Osteoblast (primary cell): ENCODE measurements at regions not wholly inside any gene's neighbourhood (a gene's known extent, or its start where the extent isn't known, plus 50 kb on each side); places are given as distances from the start of the nearest gene placed in this dataset.
A peak's percentile ranks its signal among the peaks of the same experiment; 100 is the strongest.
"Not testable (repeated sequence)": the region's sequence is repeated elsewhere in the genome, so short reads cannot be mapped to it uniquely, and the experiment has no call there.

Experiments used
- DNase-seq: peaks from one replicate; pipeline ENCODE4 v3.0.0; 2011; ENCODE audit warnings: low spot score, mixed read lengths; ENCODE audit not compliant: insufficient read length; ENCODE audit errors: missing footprints
- H2AFZ ChIP-seq: 2 replicates; pipeline ENCODE4 v1.6.0; 2011; ENCODE audit warnings: mild to moderate bottlenecking, low read length
- H3K27ac ChIP-seq: 2 replicates; pipeline ENCODE4 v1.5.1; 2011; ENCODE audit warnings: mild to moderate bottlenecking, low read depth, low read length, moderate library complexity
- H3K27me3 ChIP-seq: 2 replicates; pipeline ENCODE4 v1.6.0; 2012; ENCODE audit warnings: mild to moderate bottlenecking, control low read depth, inconsistent platforms, low read length, moderate library complexity; ENCODE audit not compliant: insufficient read depth
- H3K36me3 ChIP-seq: 2 replicates; pipeline ENCODE4 v1.5.1; 2011; ENCODE audit warnings: mild to moderate bottlenecking, low read length, control low read depth, moderate library complexity; ENCODE audit not compliant: insufficient read depth
- H3K4me1 ChIP-seq: 2 replicates; pipeline ENCODE4 v1.5.1; 2011; ENCODE audit warnings: mild to moderate bottlenecking, low read length, control low read depth, moderate library complexity; ENCODE audit not compliant: insufficient read depth
- H3K4me2 ChIP-seq: 2 replicates; pipeline ENCODE4 v1.6.0; 2011; ENCODE audit warnings: mild to moderate bottlenecking, low read length; ENCODE audit not compliant: insufficient read depth
- H3K4me3 ChIP-seq: fragments of 200-600 bp; sonication (generic); 3 replicates; pipeline ENCODE4 v1.5.1; 2012; ENCODE audit warnings: mild to moderate bottlenecking, low read length, inconsistent platforms; ENCODE audit not compliant: insufficient read depth
- H3K79me2 ChIP-seq: 2 replicates; pipeline ENCODE4 v1.6.0; 2012; ENCODE audit warnings: mild to moderate bottlenecking, low read length, control low read depth, inconsistent platforms; ENCODE audit not compliant: insufficient read depth
- H3K9me3 ChIP-seq: 2 replicates; pipeline ENCODE4 v1.5.1; 2011; ENCODE audit warnings: low read depth, low read length, control low read depth
- H4K20me1 ChIP-seq: 2 replicates; pipeline ENCODE4 v1.6.0; 2012; ENCODE audit warnings: mild to moderate bottlenecking, low read length, control low read depth; ENCODE audit not compliant: insufficient read depth
- CTCF ChIP-seq: IDR thresholded peaks from 2 replicates; pipeline ENCODE4 v1.5.1; 2011; ENCODE audit warnings: mild to moderate bottlenecking, low read depth, low read length, moderate library complexity; ENCODE audit errors: extremely low read depth

GRCh38 chr5:148739023-148739422 lies 84.7 kb upstream of the HTR4 start:
- Histone ChIP-seq H3K27me3 (peaks cover 3% of the 10 kb centered on the region), H3K4me1 (peaks cover 23% of the 10 kb centered on the region), H3K4me2 (no peak overlapping the region), H3K36me3 (no peaks in the 10 kb centered on the region), H3K79me2 (no peaks in the 10 kb centered on the region), H3K9me3 (no peaks in the 10 kb centered on the region), H2AFZ (no peak overlapping the region), H4K20me1 (no peaks in the 10 kb centered on the region), H3K27ac (no peak overlapping the region), H3K4me3 (no peak overlapping the region)
- TF ChIP-seq CTCF, result no peak
- DNase-seq, result no peak

DNA sequence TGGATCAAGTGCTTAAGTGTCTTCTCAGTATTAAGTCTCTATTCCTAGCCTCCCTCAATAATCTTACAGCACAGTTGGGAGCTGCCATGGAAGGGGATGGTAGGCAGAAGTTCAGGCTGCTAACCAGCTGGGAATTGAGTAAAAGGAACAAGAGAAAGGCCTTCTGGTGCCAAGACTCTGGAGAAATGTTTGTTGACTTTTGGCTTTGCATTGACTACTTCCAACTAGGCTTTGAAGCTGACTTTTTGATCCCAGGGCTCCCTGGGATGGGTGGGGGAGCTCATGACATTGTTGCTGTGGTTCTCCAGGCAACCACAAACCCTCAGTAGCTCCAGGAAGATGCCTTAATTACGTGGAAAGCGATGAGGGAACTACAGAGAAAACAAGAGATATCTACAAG lies 85.2 kb upstream of the HTR4 start:
- H3K4me1 ChIP-seq, result peaks cover 23% of the 10 kb centered on the region
- no peaks in the 10 kb centered on the region for H3K79me2 ChIP-seq
- H3K36me3 ChIP-seq, result no peaks in the 10 kb centered on the region
- H3K27ac ChIP-seq, result peak overlapping the region; percentile 2
- peaks cover 3% of the 10 kb centered on the region for H3K27me3 ChIP-seq
- no peaks in the 10 kb centered on the region for H3K9me3 ChIP-seq
- no peak overlapping the region for H2AFZ ChIP-seq
- no peaks in the 10 kb centered on the region for H4K20me1 ChIP-seq
- no peak overlapping the region for H3K4me3 ChIP-seq
- TF ChIP-seq CTCF, result no peak
- DNase-seq, result peak; percentile 80
- peak overlapping the region; percentile 11 for H3K4me2 ChIP-seq

DNA sequence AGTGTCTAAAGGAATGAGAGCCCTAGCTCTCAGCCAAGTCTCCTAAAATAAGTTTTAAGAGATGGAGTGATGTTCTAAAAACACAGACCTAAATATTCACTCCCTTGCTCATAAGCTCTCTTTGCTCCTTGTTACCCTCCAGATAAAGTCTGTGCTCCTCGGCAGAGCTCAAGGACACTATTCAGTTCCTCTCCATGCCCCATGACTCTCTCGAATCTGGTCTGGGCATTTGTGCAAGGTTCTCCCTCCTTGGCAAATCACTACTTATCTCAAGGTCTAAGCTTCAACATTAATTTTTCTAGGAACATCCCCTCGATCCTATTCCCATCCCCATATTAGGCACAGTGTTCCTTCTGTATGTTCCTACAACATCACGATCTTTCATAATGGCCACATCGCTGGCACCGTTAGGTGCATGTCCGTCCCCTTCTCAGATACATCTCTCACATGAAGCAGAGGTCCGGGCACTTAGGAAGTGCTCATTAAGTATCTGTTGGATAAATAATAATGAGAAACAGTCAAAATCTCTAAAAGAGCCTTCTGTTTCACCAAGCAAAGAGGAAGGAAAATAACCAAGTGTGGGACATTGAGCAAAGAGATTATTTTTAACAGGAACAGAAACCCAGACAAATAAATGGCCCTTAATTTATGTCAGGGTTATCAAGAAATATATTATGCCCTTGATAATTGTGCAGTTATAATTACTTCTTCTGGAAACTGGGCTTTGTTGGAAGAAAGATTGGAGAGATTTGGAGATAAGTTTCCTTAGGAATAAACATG lies 85.9 kb upstream of the HTR4 start:
- no peak for DNase-seq
- Histone ChIP-seq H3K9me3 (no peaks in the 10 kb centered on the region), H2AFZ (no peak overlapping the region), H3K4me1 (peaks cover 23% of the 10 kb centered on the region), H3K27ac (peak overlapping the region; percentile 2), H3K4me3 (no peak overlapping the region), H3K79me2 (no peaks in the 10 kb centered on the region), H3K27me3 (peaks cover 3% of the 10 kb centered on the region), H3K4me2 (peak overlapping the region; percentile 11), H4K20me1 (no peaks in the 10 kb centered on the region), H3K36me3 (no peaks in the 10 kb centered on the region)
- TF ChIP-seq CTCF, result no peak

DNA sequence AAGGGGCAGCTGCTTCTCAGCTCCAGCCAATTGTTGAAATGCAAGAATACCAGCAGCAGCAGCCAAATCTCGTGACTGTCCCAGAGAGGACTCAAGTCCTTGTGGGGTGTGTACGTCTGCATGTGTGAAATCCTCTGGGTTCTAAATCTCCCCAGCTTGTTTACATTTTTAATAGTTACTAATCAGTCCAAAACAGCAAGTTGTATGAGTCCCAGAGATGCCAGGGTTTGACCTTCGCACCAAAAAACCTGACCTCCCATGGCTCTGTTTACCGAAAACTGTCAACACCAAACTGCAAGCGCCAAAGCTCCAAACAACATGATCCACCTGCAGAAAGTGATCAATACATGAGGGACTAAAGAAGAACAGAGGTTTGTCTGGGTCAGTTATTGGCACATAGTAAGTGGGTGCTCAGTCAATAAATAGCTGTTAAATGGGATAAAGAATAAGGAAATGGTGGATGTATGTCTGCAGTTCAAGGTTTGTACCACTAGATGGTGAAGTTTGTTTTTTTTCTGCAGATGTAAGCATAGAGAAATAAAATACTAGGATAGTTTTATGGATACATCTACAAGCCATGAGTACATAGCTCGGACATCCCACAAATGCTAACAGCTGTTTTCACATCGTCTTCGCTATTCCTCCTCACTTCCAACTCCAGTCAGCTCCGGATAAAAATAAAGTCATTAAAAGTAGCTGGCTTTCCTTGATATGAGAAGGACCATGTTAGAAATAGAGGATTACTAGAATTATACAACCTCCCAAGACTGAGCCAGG lies 85.3 kb upstream of the ADRB2 start:
- DNase-seq, result peak; percentile 64
- peak; percentile 78 for TF ChIP-seq CTCF
- peak overlapping the region; percentile 3 for H3K4me3 ChIP-seq
- H3K36me3 ChIP-seq, result no peaks in the 10 kb centered on the region
- H3K4me1 ChIP-seq, result peaks cover 23% of the 10 kb centered on the region
- no peaks in the 10 kb centered on the region for H3K79me2 ChIP-seq
- H2AFZ ChIP-seq, result peak overlapping the region; percentile 1
- peaks cover 3% of the 10 kb centered on the region for H3K27me3 ChIP-seq
- no peak overlapping the region for H3K27ac ChIP-seq
- H3K4me2 ChIP-seq, result peak overlapping the region; percentile 51
- H3K9me3 ChIP-seq, result no peaks in the 10 kb centered on the region
- no peaks in the 10 kb centered on the region for H4K20me1 ChIP-seq

DNA sequence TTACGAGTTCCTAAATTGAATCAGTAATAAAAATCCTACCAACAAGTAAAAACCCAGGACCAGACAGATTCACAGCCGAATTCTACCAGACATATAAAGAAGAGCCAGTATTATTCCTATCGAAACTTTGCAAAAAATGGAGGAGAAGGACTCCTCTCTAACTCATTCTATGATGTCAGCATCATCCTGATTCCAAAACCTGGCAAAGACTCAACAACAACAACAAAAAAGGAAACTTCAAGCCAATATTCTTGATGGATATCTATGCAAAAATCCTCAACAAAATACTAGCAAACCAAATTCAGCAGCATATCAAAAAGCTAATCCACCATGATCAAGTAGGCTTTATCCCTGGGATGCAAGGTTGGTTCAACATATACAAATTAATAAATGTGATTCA lies 84.6 kb upstream of the ADRB2 start:
- not testable (repeated sequence) for H3K79me2 ChIP-seq, H4K20me1 ChIP-seq, H3K27me3 ChIP-seq, H3K9me3 ChIP-seq, H3K27ac ChIP-seq, DNase-seq, H3K36me3 ChIP-seq
- Histone ChIP-seq H3K4me1 (peaks cover 18% of the 10 kb centered on the region), H3K4me3 (peak overlapping the region; percentile 3), H2AFZ (peak overlapping the region; percentile 1), H3K4me2 (peak overlapping the region; percentile 51)
